Cardiac septum (tissue), 1 donor: ENCODE measurements at regions not wholly inside any gene's neighbourhood (a gene's known extent, or its start where the extent isn't known, plus 50 kb on each side); places are given as distances from the start of the nearest gene placed in this dataset. TPM values are rescaled to one million over a fixed set of nuclear protein-coding genes. Genes with fewer than 3 reads are reported as not detected.
"Not testable (repeated sequence)": the region's sequence is repeated elsewhere in the genome, so short reads cannot be mapped to it uniquely, and the experiment has no call there.

Experiments
- DNase-seq: peaks from one replicate; pipeline ENCODE4 v3.0.0-alpha.2; 2020; ENCODE audit warnings: low spot score
- intact Hi-C: fragments of 100-400 bp; cut with DNase I; formaldehyde crosslinking; loops from one replicate; pipeline ENCODE4 v1.14.0; 2022
- microRNA-seq: library from miRNA; unstranded; fragments of <30 nt; microRNA quantifications from one replicate; pipeline ENCODE4 v1.2.0, GENCODE V29; 2020
- donor health status: DM: no; HTN: no; CAD: no.

DNA sequence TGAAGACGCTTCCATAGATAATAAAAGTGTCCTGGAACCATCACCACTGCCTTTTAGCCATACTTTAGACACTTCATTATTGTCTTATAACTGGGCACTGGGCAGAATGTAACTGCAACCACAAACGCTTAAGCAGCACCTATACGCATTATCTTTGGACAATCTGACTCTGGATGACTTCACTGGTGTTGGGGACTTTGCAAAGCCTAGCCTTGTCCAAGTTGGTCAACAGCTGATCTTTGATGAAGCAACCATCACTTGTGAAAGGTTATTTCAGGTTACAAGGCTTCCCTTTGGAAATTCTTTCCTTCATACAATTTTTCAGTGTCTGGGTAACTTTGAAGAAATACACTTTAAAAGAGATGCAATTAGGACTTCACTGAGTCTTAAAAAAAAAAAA lies 77.8 kb upstream of the ZNF462 start:
- DNase-seq = no peak
- intact Hi-C loops = no loop called here

GRCh38 chr9:106788021-106788420 lies 74.9 kb upstream of the ZNF462 start:
- intact Hi-C loops, DNase-seq: not testable (repeated sequence)

DNA sequence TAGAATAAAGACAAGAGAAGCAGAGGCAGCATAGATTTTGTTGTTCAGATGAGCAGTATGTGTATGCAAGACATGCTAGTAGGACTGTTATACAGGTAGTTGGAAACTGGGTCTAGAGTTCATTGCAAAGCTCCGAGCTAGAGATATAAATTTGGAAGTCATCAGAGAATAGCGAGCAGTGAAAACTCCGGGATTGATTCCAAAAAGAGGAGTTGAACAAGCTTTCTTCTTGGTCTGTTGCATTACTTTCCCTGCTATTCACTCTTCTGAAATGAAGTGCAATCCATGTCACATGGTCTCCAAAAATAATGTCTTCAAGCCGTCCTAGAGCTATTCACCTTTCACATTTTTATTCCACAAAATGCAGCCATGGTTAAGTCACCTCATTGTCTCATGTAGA lies 67.9 kb upstream of the ZNF462 start:
- DNase-seq = no peak
- intact Hi-C loops = no loop called here

GRCh38 chr9:106796771-106797170 lies 66.2 kb upstream of the ZNF462 start:
- DNase-seq = no peak
- intact Hi-C loops = no loop called here

DNA sequence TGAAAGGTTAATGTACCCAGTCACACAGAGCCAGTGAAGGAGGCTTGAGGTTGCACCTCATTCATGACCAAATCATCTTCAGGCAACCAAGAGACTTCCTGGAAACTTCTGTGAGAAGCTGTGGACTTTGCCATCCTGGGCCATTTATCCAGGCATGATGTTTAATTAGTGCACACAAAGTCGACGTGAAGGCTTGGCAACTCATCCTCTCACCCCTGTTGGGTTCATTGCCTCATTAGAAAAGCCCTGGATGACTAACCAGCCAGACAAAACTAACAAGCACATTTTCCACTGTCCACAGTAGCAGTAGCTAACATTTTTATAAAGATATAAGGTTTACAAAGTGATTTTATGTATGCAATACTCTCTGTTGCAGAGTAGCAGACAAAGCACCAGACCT lies 65.7 kb upstream of the ZNF462 start:
- no peak for DNase-seq
- intact Hi-C loops = no loop called here

GRCh38 chr9:106798016-106798799 lies 64.8 kb upstream of the ZNF462 start:
- intact Hi-C loops = no loop called here
- no peak for DNase-seq

GRCh38 chr9:106799152-106799551 lies 63.8 kb upstream of the ZNF462 start:
- no peak for DNase-seq
- intact Hi-C loops = no loop called here

DNA sequence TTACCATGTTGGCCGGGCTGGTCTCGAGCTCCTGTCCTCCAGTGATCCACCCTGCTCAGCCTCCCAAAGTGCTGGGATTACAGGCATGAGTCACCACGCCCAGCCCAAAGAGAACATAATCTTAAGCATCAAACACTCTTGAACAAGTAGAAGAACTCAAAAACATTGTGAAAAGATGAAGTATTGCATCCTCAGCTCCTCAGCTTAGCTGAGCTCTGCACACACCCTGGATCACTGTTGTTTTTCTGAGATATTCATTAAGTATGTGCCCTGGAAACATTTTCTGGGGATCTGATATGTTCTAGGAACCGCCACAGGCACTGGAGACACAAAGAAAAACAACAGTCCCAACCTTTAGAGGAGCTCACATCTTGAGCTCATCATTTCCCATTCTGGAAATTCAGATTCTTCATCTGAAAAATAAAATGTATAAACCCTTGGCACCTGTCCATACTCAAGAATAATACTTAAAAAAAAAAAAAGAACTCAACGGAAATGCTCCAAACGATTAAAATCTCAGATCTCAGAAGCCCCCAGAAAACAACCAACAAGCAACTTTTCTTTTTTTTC lies 62.2 kb upstream of the ZNF462 start:
- intact Hi-C loops = no loop called here
- DNase-seq = no peak

GRCh38 chr9:106801816-106802215 lies 61.1 kb upstream of the ZNF462 start:
- DNase-seq = no peak
- intact Hi-C loops = no loop called here

Small RNA genes lying in the stretch of these regions (microRNA-seq; reads per million reads assigned to microRNA genes)
- gene MIR8081 = not detected
